OCI-LY1 (cell line): ENCODE measurements at regions not wholly inside any gene's neighbourhood (a gene's known extent, or its start where the extent isn't known, plus 50 kb on each side); places are given as distances from the start of the nearest gene placed in this dataset.

ENCODE experiments used
- EZH2 ChIP-seq: fragments of 200-600 bp; sonication (generic), shearing (Covaris generic); IDR thresholded peaks from 2 replicates; pipeline ENCODE4 v1.8.0; 2017; ENCODE audit warnings: borderline replicate concordance, mixed run types, mild to moderate bottlenecking, antibody characterized with exemption, low read length, moderate library complexity, mixed read lengths
- TF ChIP-seq, protein P1 (sequence below): fragments of 200-600 bp; sonication (generic), shearing (Covaris generic); IDR thresholded peaks from 2 replicates; pipeline ENCODE4 v1.5.1; 2017; ENCODE audit warnings: mild to moderate bottlenecking, antibody characterized with exemption, low read length, moderate library complexity, mixed read lengths

GRCh38 chr13:111031531-111031961 is 83.6 kb upstream of the ARHGEF7 start:
- TF ChIP-seq, protein P1, sequence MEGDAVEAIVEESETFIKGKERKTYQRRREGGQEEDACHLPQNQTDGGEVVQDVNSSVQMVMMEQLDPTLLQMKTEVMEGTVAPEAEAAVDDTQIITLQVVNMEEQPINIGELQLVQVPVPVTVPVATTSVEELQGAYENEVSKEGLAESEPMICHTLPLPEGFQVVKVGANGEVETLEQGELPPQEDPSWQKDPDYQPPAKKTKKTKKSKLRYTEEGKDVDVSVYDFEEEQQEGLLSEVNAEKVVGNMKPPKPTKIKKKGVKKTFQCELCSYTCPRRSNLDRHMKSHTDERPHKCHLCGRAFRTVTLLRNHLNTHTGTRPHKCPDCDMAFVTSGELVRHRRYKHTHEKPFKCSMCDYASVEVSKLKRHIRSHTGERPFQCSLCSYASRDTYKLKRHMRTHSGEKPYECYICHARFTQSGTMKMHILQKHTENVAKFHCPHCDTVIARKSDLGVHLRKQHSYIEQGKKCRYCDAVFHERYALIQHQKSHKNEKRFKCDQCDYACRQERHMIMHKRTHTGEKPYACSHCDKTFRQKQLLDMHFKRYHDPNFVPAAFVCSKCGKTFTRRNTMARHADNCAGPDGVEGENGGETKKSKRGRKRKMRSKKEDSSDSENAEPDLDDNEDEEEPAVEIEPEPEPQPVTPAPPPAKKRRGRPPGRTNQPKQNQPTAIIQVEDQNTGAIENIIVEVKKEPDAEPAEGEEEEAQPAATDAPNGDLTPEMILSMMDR: no peak
- no peak for TF ChIP-seq EZH2
